IMR-90 (cell line): ENCODE measurements at regions not wholly inside any gene's neighbourhood (a gene's known extent, or its start where the extent isn't known, plus 50 kb on each side); places are given as distances from the start of the nearest gene placed in this dataset.

Source experiments
- ATAC-seq: fragments of 200-7000 bp; cut with Tn5 transposase; 2 replicates; pipeline ENCODE4 v1.9.1; 2020; ENCODE audit warnings: low read depth, mild to moderate bottlenecking, moderate library complexity
- BruUV-seq: library from RNA; stranded (reverse); fragments of 400-500 nt; replicated peaks from 2 replicates; lab custom pipeline; 2021; lab: Mats Ljungman, UMichigan
- CTCF ChIA-PET: fragments of 300-600 bp; formaldehyde crosslinking; extraction: SDS; loops from one replicate; lab custom pipeline; 2021; ENCODE audit warnings: antibody characterized with exemption; lab: Yijun Ruan, JAX
- POLR2A ChIA-PET: fragments of 300-600 bp; sonication (Branson Sonifier 250); formaldehyde crosslinking; loops from one replicate; lab custom pipeline; 2022; ENCODE audit warnings: antibody characterized with exemption; ENCODE audit not compliant: unreplicated experiment; lab: Charles Lee
- DNase-seq: peaks from one replicate; pipeline ENCODE4 v3.0.0; 2013
- H2AFZ ChIP-seq: replicated peaks from 2 replicates; pipeline ENCODE3; 2013; ENCODE audit warnings: low read length, mild to moderate bottlenecking; ENCODE audit not compliant: poor library complexity
- H2AK5ac ChIP-seq: 2 replicates; pipeline ENCODE4 v1.6.1; 2013; ENCODE audit warnings: low read depth, low read length, inconsistent platforms
- H2AK9ac ChIP-seq: replicated peaks from 2 replicates; pipeline ENCODE3; 2013; ENCODE audit warnings: mild to moderate bottlenecking, low read depth, low read length, moderate library complexity; ENCODE audit not compliant: poor library complexity
- H2BK120ac ChIP-seq: 2 replicates; pipeline ENCODE4 v1.6.1; 2013; ENCODE audit warnings: low read depth, low read length, inconsistent platforms
- H2BK15ac ChIP-seq: 3 replicates; pipeline ENCODE4 v1.6.1; 2013; ENCODE audit warnings: low read depth, low read length, inconsistent platforms
- H2BK20ac ChIP-seq: 2 replicates; pipeline ENCODE4 v1.6.1; 2013; ENCODE audit warnings: low read depth, mild to moderate bottlenecking, inconsistent platforms, low read length, moderate library complexity
- H2BK5ac ChIP-seq: 2 replicates; pipeline ENCODE4 v1.6.1; 2013; ENCODE audit warnings: mild to moderate bottlenecking, low read depth, low read length, inconsistent platforms; ENCODE audit not compliant: poor library complexity, severe bottlenecking
- H3K14ac ChIP-seq: replicated peaks from 2 replicates; pipeline ENCODE4 v1.6.1; 2013; ENCODE audit warnings: low read depth, low read length, inconsistent platforms
- H3K18ac ChIP-seq: 2 replicates; pipeline ENCODE4 v1.6.1; 2013; ENCODE audit warnings: low read depth, low read length, control low read depth
- H3K23ac ChIP-seq: 2 replicates; pipeline ENCODE4 v1.6.1; 2013; ENCODE audit warnings: low read depth, low read length, inconsistent platforms
- H3K27ac ChIP-seq: 2 replicates; pipeline ENCODE4 v1.5.1; 2013; ENCODE audit warnings: mild to moderate bottlenecking, control low read depth, low read length; ENCODE audit not compliant: insufficient read depth
- H3K27me3 ChIP-seq: 2 replicates; pipeline ENCODE4 v1.6.1; 2013; ENCODE audit warnings: low read length; ENCODE audit not compliant: control insufficient read depth, insufficient read depth
- H3K36me3 ChIP-seq: 2 replicates; pipeline ENCODE4 v1.6.1; 2013; ENCODE audit warnings: low read length, mixed read lengths; ENCODE audit not compliant: control insufficient read depth, insufficient read depth
- H3K4ac ChIP-seq: 2 replicates; pipeline ENCODE4 v1.6.1; 2013; ENCODE audit warnings: low read depth, low read length, inconsistent platforms
- H3K4me1 ChIP-seq: 2 replicates; pipeline ENCODE4 v1.6.1; 2013; ENCODE audit warnings: low read length, mixed read lengths; ENCODE audit not compliant: control insufficient read depth, insufficient read depth
- H3K4me2 ChIP-seq: 2 replicates; pipeline ENCODE4 v1.6.1; 2013; ENCODE audit warnings: low read depth, mild to moderate bottlenecking, control low read depth, low read length, moderate library complexity
- H3K4me3 ChIP-seq: 2 replicates; pipeline ENCODE4 v1.5.1; 2013; ENCODE audit warnings: low read depth, mild to moderate bottlenecking, control low read depth, low read length, moderate library complexity; ENCODE audit not compliant: insufficient read depth
- H3K56ac ChIP-seq: 2 replicates; pipeline ENCODE4 v1.6.1; 2013; ENCODE audit warnings: low read length, inconsistent platforms; ENCODE audit not compliant: insufficient read depth; ENCODE audit errors: extremely low read depth
- H3K79me1 ChIP-seq, 2 experiments: 2 replicates each; pipeline ENCODE4 v1.6.1; 2013; ENCODE audit warnings: low read length in 2 of 2, inconsistent platforms in 1 of 2, low read depth in 1 of 2
- H3K9ac ChIP-seq: 2 replicates; pipeline ENCODE4 v1.6.1; 2013; ENCODE audit warnings: low read depth, low read length, control low read depth
- H3K9me1 ChIP-seq: 2 replicates; pipeline ENCODE4 v1.6.1; 2013; ENCODE audit warnings: low read length, inconsistent platforms; ENCODE audit not compliant: insufficient read depth
- H3K9me3 ChIP-seq: 2 replicates; pipeline ENCODE4 v1.6.1; 2013; ENCODE audit warnings: low read length; ENCODE audit not compliant: control insufficient read depth, insufficient read depth
- H4K20me1 ChIP-seq: 2 replicates; pipeline ENCODE4 v1.6.1; 2013; ENCODE audit warnings: low read length, inconsistent platforms; ENCODE audit not compliant: insufficient read depth
- H4K5ac ChIP-seq: 2 replicates; pipeline ENCODE4 v1.6.1; 2013; ENCODE audit warnings: mild to moderate bottlenecking, low read depth, low read length, control low read depth
- H4K8ac ChIP-seq, 2 experiments: 2 replicates each; pipeline ENCODE4 v1.6.1; 2013; ENCODE audit warnings: low read depth in 2 of 2, low read length in 2 of 2, control low read depth in 1 of 2, inconsistent platforms in 1 of 2
- H4K91ac ChIP-seq: 2 replicates; pipeline ENCODE4 v1.6.1; 2013; ENCODE audit warnings: low read depth, low read length, inconsistent platforms; ENCODE audit not compliant: insufficient read depth
- BHLHE40 ChIP-seq: fragments of 150-350 bp; IDR thresholded peaks from 2 replicates; pipeline ENCODE4 v1.6.1; 2016; ENCODE audit warnings: mild to moderate bottlenecking, low read depth, low read length
- CEBPB ChIP-seq: IDR thresholded peaks from 2 replicates; pipeline ENCODE4 v1.6.1; 2012; ENCODE audit warnings: low read depth, low read length, improper control_type of control experiment
- CHD1 ChIP-seq: IDR thresholded peaks from 2 replicates; pipeline ENCODE4 v1.6.1; 2012; ENCODE audit warnings: low read depth, low read length, improper control_type of control experiment
- CTCF ChIP-seq: conservative IDR thresholded peaks from 2 replicates; pipeline ENCODE4 v1.5.1; 2012; ENCODE audit warnings: mild to moderate bottlenecking, low read depth, low read length, improper control_type of control experiment
- ELK1 ChIP-seq: fragments of 150-350 bp; IDR thresholded peaks from 2 replicates; pipeline ENCODE4 v1.6.1; 2016; ENCODE audit warnings: low read depth, mild to moderate bottlenecking, low read length, moderate library complexity, borderline replicate concordance
- FOS ChIP-seq: fragments of 150-350 bp; IDR thresholded peaks from 2 replicates; pipeline ENCODE4 v1.6.1; 2016; ENCODE audit warnings: low read depth, low read length
- MAFK ChIP-seq: IDR thresholded peaks from 2 replicates; pipeline ENCODE4 v1.6.1; 2012; ENCODE audit warnings: low read depth, low read length, improper control_type of control experiment
- MAZ ChIP-seq: IDR thresholded peaks from 2 replicates; pipeline ENCODE4 v1.6.1; 2012; ENCODE audit warnings: low read depth, mild to moderate bottlenecking, low read length, improper control_type of control experiment, moderate library complexity, borderline replicate concordance
- MXI1 ChIP-seq: IDR thresholded peaks from 2 replicates; pipeline ENCODE4 v1.6.1; 2012; ENCODE audit warnings: low read depth, mild to moderate bottlenecking, low read length, moderate library complexity, borderline replicate concordance
- RAD21 ChIP-seq: IDR thresholded peaks from 2 replicates; pipeline ENCODE4 v1.6.1; 2012; ENCODE audit warnings: low read length, improper control_type of control experiment
- RCOR1 ChIP-seq: IDR thresholded peaks from 2 replicates; pipeline ENCODE4 v1.6.1; 2012; ENCODE audit warnings: mild to moderate bottlenecking, low read length, improper control_type of control experiment; ENCODE audit not compliant: insufficient replicate concordance
- RFX5 ChIP-seq: IDR thresholded peaks from 2 replicates; pipeline ENCODE4 v1.8.0; 2012; ENCODE audit warnings: low read depth, mild to moderate bottlenecking, low read length, moderate library complexity
- SMC3 ChIP-seq: fragments of 150-350 bp; IDR thresholded peaks from 2 replicates; pipeline ENCODE4 v1.6.1; 2016; ENCODE audit warnings: low read depth, mild to moderate bottlenecking, antibody characterized with exemption, low read length, moderate library complexity
- USF2 ChIP-seq: fragments of 150-350 bp; IDR thresholded peaks from 2 replicates; pipeline ENCODE4 v1.6.1; 2017; ENCODE audit warnings: mild to moderate bottlenecking, antibody characterized with exemption, low read length, low read depth
- WGBS, 2 experiments: methylation state at CpG; one replicate each; pipeline versions ENCODE4 v1.1.5 to v1.1.7; 2013; ENCODE audit warnings: missing lambda C conversion rate in 2 of 2; ENCODE audit not compliant: insufficient read length in 1 of 2; ENCODE audit errors: extremely low coverage in 2 of 2; 5-methylcytosine and 5-hydroxymethylcytosine counted together
- dilution Hi-C: fragments of 300-500 bp; cut with HindIII; formaldehyde crosslinking; loops from one replicate; pipeline ENCODE4 v1.14.3; 2018; ENCODE audit warnings: low sequenced_read_pairs; ENCODE audit not compliant: unreplicated experiment
- in situ Hi-C: fragments of 300-500 bp; cut with MboI; formaldehyde crosslinking; loops from 3 replicates; pipeline ENCODE4 v1.14.3; 2019; ENCODE audit warnings: low sequenced_read_pairs, inconsistent platforms, mixed read lengths
- intact Hi-C: fragments of 100-400 bp; cut with micrococcal nuclease; formaldehyde crosslinking; loops from 2 replicates; pipeline ENCODE4 v1.10.0; 2022

GRCh38 chr3:144028798-144029411 lies 57.3 kb downstream of the DIPK2A start:
- Histone ChIP-seq H4K20me1 (no peaks in the 10 kb centered on the region), H3K14ac (no peak overlapping the region), H3K18ac (no peak overlapping the region), H3K9me1 (no peaks in the 10 kb centered on the region), H2BK5ac (no peak overlapping the region), H2AK9ac (no peak overlapping the region), H4K8ac (no peak overlapping the region), H3K9ac (no peak overlapping the region), H3K56ac (no peak overlapping the region), H4K5ac (no peak overlapping the region), H3K79me1 (no peaks in the 10 kb centered on the region), H3K23ac (no peak overlapping the region), H3K4me2 (no peak overlapping the region), H3K4me1 (no peaks in the 10 kb centered on the region), H2AK5ac (no peak overlapping the region), H2BK15ac (no peak overlapping the region), H3K4ac (no peak overlapping the region), H3K36me3 (no peaks in the 10 kb centered on the region), H3K4me3 (no peak overlapping the region), H3K9me3 (no peaks in the 10 kb centered on the region), H4K91ac (no peak overlapping the region), H2AFZ (no peak overlapping the region), H2BK120ac (no peak overlapping the region), H3K27me3 (no peaks in the 10 kb centered on the region), H3K27ac (no peak overlapping the region), H2BK20ac (no peak overlapping the region)
- ChIA-PET POLR2A (no interaction called here), CTCF (no interaction called here)
- TF ChIP-seq RFX5 (no peak), FOS (no peak), MAFK (no peak), BHLHE40 (no peak), MXI1 (no peak), RAD21 (no peak), CTCF (no peak), MAZ (no peak), CHD1 (no peak), ELK1 (no peak), USF2 (no peak), CEBPB (no peak), SMC3 (no peak), RCOR1 (no peak)
- BruUV-seq, result no TSS peak
- dilution Hi-C loops, result no loop called here
- in situ Hi-C loops, result no loop called here
- DNase-seq (no peak), ATAC-seq (no peak)
- 89% methylated on average over 3 of the region's 4 CpGs; no CpG with 5 or more reads in 1 of the 2 experiments for WGBS, 2 experiments
- intact Hi-C loops, result loop anchor here (10.0 kb wide), 1 partner anchor 66 kb away; no protein-coding TSS in a partner anchor
